ENCODE measurements at regions not wholly inside any gene's neighbourhood (a gene's known extent, or its start where the extent isn't known, plus 50 kb on each side); places are given as distances from the start of the nearest gene placed in this dataset.

DNA sequence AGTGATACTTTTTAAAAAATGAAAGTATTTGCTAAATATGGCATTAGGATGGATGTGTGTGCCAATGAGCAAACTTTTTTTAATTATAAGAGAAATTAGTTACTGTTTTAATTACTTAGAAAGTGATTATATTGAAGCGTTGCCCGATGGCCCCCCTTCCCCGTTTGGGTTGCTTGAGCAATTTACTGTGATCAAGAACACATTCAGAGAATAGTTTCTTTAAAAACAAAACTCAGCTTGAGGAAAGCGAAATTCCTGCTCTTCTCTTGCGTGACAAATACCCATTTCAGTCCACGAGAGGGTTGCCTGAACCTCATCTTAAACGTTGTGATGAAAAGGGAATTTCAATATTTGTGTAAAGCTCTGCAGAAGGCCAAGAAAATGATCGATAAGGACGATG is 234.1 kb downstream of the GATA3 start:
- no peak overlapping the region for H3K27ac Mint-ChIP-seq (ENCODE audit: unreplicated experiment)
- no peaks in the 10 kb centered on the region for H3K36me3 Mint-ChIP-seq (ENCODE audit: unreplicated experiment)
- H3K9me3 Mint-ChIP-seq (ENCODE audit: unreplicated experiment), result no peaks in the 10 kb centered on the region
- TF ChIP-seq, protein P1, sequence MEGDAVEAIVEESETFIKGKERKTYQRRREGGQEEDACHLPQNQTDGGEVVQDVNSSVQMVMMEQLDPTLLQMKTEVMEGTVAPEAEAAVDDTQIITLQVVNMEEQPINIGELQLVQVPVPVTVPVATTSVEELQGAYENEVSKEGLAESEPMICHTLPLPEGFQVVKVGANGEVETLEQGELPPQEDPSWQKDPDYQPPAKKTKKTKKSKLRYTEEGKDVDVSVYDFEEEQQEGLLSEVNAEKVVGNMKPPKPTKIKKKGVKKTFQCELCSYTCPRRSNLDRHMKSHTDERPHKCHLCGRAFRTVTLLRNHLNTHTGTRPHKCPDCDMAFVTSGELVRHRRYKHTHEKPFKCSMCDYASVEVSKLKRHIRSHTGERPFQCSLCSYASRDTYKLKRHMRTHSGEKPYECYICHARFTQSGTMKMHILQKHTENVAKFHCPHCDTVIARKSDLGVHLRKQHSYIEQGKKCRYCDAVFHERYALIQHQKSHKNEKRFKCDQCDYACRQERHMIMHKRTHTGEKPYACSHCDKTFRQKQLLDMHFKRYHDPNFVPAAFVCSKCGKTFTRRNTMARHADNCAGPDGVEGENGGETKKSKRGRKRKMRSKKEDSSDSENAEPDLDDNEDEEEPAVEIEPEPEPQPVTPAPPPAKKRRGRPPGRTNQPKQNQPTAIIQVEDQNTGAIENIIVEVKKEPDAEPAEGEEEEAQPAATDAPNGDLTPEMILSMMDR (IDR thresholded peaks at IDR 0.05; ENCODE audit: partially characterized antibody, unreplicated experiment), result no peak
- no peak overlapping the region for H3K4me3 Mint-ChIP-seq (ENCODE audit: unreplicated experiment)
- no peaks in the 10 kb centered on the region for H3K27me3 Mint-ChIP-seq (ENCODE audit: unreplicated experiment)
- DNase-seq, result no peak
- no peaks in the 10 kb centered on the region for H3K4me1 Mint-ChIP-seq (ENCODE audit: low read depth, unreplicated experiment)

DNA sequence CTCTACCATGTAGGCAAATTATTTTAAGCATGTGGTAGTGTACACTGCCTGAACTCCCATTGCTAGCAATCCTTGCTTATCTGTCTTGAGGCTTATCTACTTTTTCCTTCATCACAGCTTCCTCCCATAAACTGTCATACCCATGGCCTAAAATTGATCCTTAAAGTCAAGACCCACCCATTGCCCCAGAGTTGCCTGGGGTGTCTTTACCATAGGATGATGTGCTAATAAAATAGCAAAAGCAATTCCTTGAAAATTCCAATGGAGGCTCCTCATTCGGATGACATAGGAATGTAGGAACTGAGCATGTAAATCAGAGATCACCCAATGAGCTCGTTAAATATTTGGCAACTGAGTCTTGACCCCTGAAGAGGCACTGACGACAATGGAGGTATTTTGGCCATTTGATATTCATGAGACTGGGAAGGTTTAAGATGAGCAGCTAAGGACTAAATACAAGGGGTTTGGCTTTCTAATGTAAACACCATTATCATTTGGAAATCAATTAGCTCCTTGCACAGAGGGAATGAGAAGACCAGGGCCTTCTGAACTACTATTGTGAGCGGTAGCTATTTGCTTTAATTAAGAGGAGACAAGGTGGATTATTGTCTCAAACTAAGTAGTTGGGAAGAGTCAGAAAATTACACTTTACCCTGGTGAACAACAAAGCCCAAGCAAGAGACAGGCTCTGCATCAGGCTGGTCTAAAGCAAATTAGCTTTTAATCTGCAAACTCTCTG is 234.9 kb downstream of the GATA3 start:
- Mint-ChIP-seq H3K36me3 (ENCODE audit: unreplicated experiment) (no peaks in the 10 kb centered on the region), H3K4me1 (ENCODE audit: low read depth, unreplicated experiment) (no peaks in the 10 kb centered on the region), H3K27me3 (ENCODE audit: unreplicated experiment) (no peaks in the 10 kb centered on the region), H3K4me3 (ENCODE audit: unreplicated experiment) (no peak overlapping the region), H3K9me3 (ENCODE audit: unreplicated experiment) (no peaks in the 10 kb centered on the region), H3K27ac (ENCODE audit: unreplicated experiment) (no peak overlapping the region)
- TF ChIP-seq, protein P1 (IDR thresholded peaks at IDR 0.05; ENCODE audit: partially characterized antibody, unreplicated experiment), result no peak
- no peak for DNase-seq

DNA sequence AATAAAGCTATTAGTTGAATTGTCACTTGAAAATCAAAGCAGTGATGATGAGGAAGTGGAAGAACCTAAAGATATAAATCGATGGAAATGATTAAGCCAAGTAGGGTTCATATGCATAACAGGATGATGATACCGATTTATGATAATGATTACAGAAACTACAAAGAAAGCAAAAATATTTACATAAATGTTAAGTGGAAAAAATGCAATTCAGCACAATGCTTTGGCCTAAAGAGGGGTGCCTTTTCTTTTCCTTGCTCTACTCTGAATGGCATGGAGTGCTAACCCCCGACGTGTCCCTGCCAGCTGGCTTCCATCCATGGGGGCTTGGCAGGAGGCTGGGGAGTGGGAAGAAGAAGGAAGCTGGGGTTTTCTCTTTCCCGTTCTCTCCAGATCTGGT is 240.3 kb downstream of the GATA3 start:
- Mint-ChIP-seq H3K27me3 (ENCODE audit: unreplicated experiment) (no peaks in the 10 kb centered on the region), H3K9me3 (ENCODE audit: unreplicated experiment) (no peaks in the 10 kb centered on the region), H3K27ac (ENCODE audit: unreplicated experiment) (no peak overlapping the region), H3K4me3 (ENCODE audit: unreplicated experiment) (no peak overlapping the region), H3K4me1 (ENCODE audit: low read depth, unreplicated experiment) (peaks cover 6% of the 10 kb centered on the region), H3K36me3 (ENCODE audit: unreplicated experiment) (no peaks in the 10 kb centered on the region)
- TF ChIP-seq, protein P1 (IDR thresholded peaks at IDR 0.05; ENCODE audit: partially characterized antibody, unreplicated experiment), result no peak
- DNase-seq, result no peak

DNA sequence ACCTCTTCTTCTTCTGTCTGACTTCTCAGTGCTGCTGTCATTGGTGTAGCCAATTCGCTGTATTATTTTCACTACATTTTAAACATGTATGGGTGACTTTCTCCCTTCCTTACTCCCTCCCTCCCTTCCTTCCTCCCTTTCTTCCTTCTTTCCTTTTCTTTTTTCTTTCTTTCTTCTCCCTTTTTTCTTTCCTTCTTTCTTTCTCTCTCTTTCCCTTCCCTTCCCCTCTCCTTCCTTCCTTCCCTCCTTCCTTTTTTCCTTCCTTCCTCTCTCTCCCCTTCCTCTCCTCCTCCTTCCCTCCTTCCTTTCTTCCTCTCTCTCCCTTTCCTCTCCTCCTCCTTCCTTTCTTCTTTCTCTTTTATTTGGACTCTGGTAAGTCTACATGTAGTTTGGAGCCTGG is 240.8 kb downstream of the GATA3 start:
- H3K36me3 Mint-ChIP-seq (ENCODE audit: unreplicated experiment), result no peaks in the 10 kb centered on the region
- H3K27ac Mint-ChIP-seq (ENCODE audit: unreplicated experiment), result no peak overlapping the region
- no peak for DNase-seq
- no peaks in the 10 kb centered on the region for H3K9me3 Mint-ChIP-seq (ENCODE audit: unreplicated experiment)
- peaks cover 6% of the 10 kb centered on the region for H3K4me1 Mint-ChIP-seq (ENCODE audit: low read depth, unreplicated experiment)
- TF ChIP-seq, protein P1 (IDR thresholded peaks at IDR 0.05; ENCODE audit: partially characterized antibody, unreplicated experiment), result no peak
- H3K4me3 Mint-ChIP-seq (ENCODE audit: unreplicated experiment), result no peak overlapping the region
- H3K27me3 Mint-ChIP-seq (ENCODE audit: unreplicated experiment), result no peaks in the 10 kb centered on the region

DNA sequence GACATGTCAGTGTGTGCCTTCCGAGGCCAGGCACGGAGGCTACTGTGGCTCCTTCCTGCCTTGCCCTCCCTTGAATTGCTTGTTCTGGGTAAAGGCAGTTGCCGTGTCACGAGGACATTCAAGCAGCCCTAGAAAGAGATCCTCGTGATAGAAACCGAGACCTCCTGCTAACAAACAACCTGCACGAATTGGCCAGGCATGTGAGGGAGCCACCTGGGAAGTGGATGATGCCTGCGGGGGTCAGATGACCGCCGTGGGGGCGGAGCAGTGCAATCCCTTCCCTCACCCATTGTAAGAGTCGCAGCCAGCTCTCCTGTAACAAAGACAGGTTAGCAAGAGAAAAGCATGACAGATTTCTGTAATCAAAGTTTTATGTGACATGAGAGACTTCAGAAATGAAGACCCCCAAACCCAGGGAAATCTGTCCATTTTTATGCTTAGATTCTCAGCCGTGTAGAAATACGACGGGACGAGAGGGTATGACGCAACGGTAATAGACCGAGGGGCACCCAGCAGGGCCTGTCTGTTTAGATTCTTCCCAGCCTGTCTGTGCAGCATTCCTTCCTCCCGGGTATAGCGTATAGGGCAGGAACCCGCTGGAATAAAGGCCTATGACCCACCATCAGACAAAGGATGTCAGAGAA is 241.7 kb downstream of the GATA3 start:
- no peaks in the 10 kb centered on the region for H3K27me3 Mint-ChIP-seq (ENCODE audit: unreplicated experiment)
- H3K9me3 Mint-ChIP-seq (ENCODE audit: unreplicated experiment), result no peaks in the 10 kb centered on the region
- H3K4me1 Mint-ChIP-seq (ENCODE audit: low read depth, unreplicated experiment), result peaks cover 11% of the 10 kb centered on the region
- H3K27ac Mint-ChIP-seq (ENCODE audit: unreplicated experiment), result no peak overlapping the region
- TF ChIP-seq, protein P1 (IDR thresholded peaks at IDR 0.05; ENCODE audit: partially characterized antibody, unreplicated experiment), result no peak
- no peaks in the 10 kb centered on the region for H3K36me3 Mint-ChIP-seq (ENCODE audit: unreplicated experiment)
- no peak overlapping the region for H3K4me3 Mint-ChIP-seq (ENCODE audit: unreplicated experiment)
- DNase-seq, result no peak
